CD4-positive, alpha-beta T cell (primary cell): ENCODE measurements at regions not wholly inside any gene's neighbourhood (a gene's known extent, or its start where the extent isn't known, plus 50 kb on each side); places are given as distances from the start of the nearest gene placed in this dataset.

ENCODE experiments used
- ATAC-seq: fragments of 200-7000 bp; cut with Tn5 transposase; one replicate; pipeline ENCODE4 v1.10.0; 2022; ENCODE audit warnings: mild to moderate bottlenecking; ENCODE audit not compliant: poor library complexity
- CTCF ChIA-PET: fragments of 350-600 bp; sonication (Branson Sonifier 250); formaldehyde crosslinking; loops from one replicate; lab custom pipeline; 2021; ENCODE audit warnings: antibody characterized with exemption, inconsistent platforms; lab: Charles Lee
- POLR2A ChIA-PET: fragments of 350-600 bp; sonication (Branson Sonifier 250); formaldehyde crosslinking; loops from one replicate; lab custom pipeline; 2021; ENCODE audit warnings: antibody characterized with exemption, inconsistent platforms; lab: Charles Lee
- DNase-seq, 14 experiments: peaks; one replicate each; pipeline ENCODE4 v3.0.0-alpha.2; 2013 to 2020; ENCODE audit warnings: mixed read lengths in 2 of 14
- H3K27ac ChIP-seq, 2 donors: one replicate each; pipeline versions ENCODE4 v1.5.1 to v1.7.0; 2013; ENCODE audit warnings: low read length in 2 of 2, low read depth in 1 of 2, mild to moderate bottlenecking in 1 of 2
- H3K27me3 ChIP-seq, 2 experiments: 1 replicate in 1 of 2; 2 replicates in 1 of 2; pipeline versions ENCODE4 v1.6.1 to v1.7.0; 2013; ENCODE audit warnings: low read length in 2 of 2, control low read depth in 1 of 2, mild to moderate bottlenecking in 1 of 2, moderate library complexity in 1 of 2; ENCODE audit not compliant: insufficient read depth in 2 of 2, control insufficient read depth in 1 of 2
- H3K36me3 ChIP-seq: one replicate; pipeline ENCODE4 v1.6.1; 2013; ENCODE audit warnings: low read length, control low read depth; ENCODE audit not compliant: insufficient read depth
- H3K4me1 ChIP-seq: one replicate; pipeline ENCODE4 v1.6.1; 2013; ENCODE audit warnings: low read length, control low read depth; ENCODE audit not compliant: insufficient read depth
- H3K4me3 ChIP-seq: one replicate; pipeline ENCODE4 v1.5.1; 2013; ENCODE audit warnings: mild to moderate bottlenecking, low read length, moderate library complexity
- H3K9me3 ChIP-seq, 2 experiments: 1 replicate in 1 of 2; 2 replicates in 1 of 2; pipeline versions ENCODE4 v1.6.1 to v1.7.0; 2013; ENCODE audit warnings: low read length in 2 of 2, mild to moderate bottlenecking in 2 of 2, control low read depth in 1 of 2, moderate library complexity in 1 of 2; ENCODE audit not compliant: control insufficient read depth in 1 of 2, insufficient read depth in 1 of 2
- H3K27ac Mint-ChIP-seq: one replicate; pipeline ENCODE4 v1.8.0; 2020; ENCODE audit warnings: mixed read lengths
- H3K27me3 Mint-ChIP-seq: one replicate; pipeline ENCODE4 v1.8.0; 2021; ENCODE audit warnings: mixed read lengths
- H3K36me3 Mint-ChIP-seq: one replicate; pipeline ENCODE4 v1.8.0; 2021; ENCODE audit warnings: low read depth, mixed read lengths
- H3K4me1 Mint-ChIP-seq: one replicate; pipeline ENCODE4 v1.8.0; 2021; ENCODE audit warnings: low read depth, mixed read lengths
- H3K4me3 Mint-ChIP-seq: one replicate; pipeline ENCODE4 v1.8.0; 2020; ENCODE audit warnings: mild to moderate bottlenecking, mixed read lengths
- H3K9me3 Mint-ChIP-seq: one replicate; pipeline ENCODE4 v1.8.0; 2020; ENCODE audit warnings: mixed read lengths
- intact Hi-C, 2 experiments: fragments of 100-400 bp; cut with DNase I in 1 of 2; cut with micrococcal nuclease in 1 of 2; formaldehyde crosslinking; loops; one replicate each; pipeline versions ENCODE4 v1.15.1 to v1.9.0; 2023 to 2025; cut with DNase I, micrococcal nuclease
- TF ChIP-seq, protein P1 (sequence below): fragments of 200-600 bp; IDR thresholded peaks from one replicate; pipeline ENCODE4 v1.8.0; 2022; ENCODE audit warnings: antibody characterized with exemption, mild to moderate bottlenecking

- Histone ChIP-seq H3K9me3 (no peaks in the 10 kb centered on the region), H3K4me3 (no peak overlapping the region), H3K27me3 (no peaks in the 10 kb centered on the region), H3K4me1 (no peaks in the 10 kb centered on the region), H3K36me3 (no peaks in the 10 kb centered on the region), H3K27ac (no peak overlapping the region)
- ChIA-PET CTCF (no interaction called here), POLR2A (no interaction called here)
- no peaks in the 10 kb centered on the region for H3K9me3 Mint-ChIP-seq
- no peak for DNase-seq
- H3K36me3 Mint-ChIP-seq, result no peaks in the 10 kb centered on the region
- TF ChIP-seq, protein P1, sequence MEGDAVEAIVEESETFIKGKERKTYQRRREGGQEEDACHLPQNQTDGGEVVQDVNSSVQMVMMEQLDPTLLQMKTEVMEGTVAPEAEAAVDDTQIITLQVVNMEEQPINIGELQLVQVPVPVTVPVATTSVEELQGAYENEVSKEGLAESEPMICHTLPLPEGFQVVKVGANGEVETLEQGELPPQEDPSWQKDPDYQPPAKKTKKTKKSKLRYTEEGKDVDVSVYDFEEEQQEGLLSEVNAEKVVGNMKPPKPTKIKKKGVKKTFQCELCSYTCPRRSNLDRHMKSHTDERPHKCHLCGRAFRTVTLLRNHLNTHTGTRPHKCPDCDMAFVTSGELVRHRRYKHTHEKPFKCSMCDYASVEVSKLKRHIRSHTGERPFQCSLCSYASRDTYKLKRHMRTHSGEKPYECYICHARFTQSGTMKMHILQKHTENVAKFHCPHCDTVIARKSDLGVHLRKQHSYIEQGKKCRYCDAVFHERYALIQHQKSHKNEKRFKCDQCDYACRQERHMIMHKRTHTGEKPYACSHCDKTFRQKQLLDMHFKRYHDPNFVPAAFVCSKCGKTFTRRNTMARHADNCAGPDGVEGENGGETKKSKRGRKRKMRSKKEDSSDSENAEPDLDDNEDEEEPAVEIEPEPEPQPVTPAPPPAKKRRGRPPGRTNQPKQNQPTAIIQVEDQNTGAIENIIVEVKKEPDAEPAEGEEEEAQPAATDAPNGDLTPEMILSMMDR, result no peak
- no peaks in the 10 kb centered on the region for H3K4me1 Mint-ChIP-seq
- H3K4me3 Mint-ChIP-seq, result no peak overlapping the region
- ATAC-seq, result no peak
- intact Hi-C loops, result no loop called here
- H3K27me3 Mint-ChIP-seq, result no peaks in the 10 kb centered on the region
- H3K27ac Mint-ChIP-seq, result no peak overlapping the region
Measured at GRCh38 chr1:73820843-73821242, 377.1 kb downstream of the LRRIQ3 start.

DNA sequence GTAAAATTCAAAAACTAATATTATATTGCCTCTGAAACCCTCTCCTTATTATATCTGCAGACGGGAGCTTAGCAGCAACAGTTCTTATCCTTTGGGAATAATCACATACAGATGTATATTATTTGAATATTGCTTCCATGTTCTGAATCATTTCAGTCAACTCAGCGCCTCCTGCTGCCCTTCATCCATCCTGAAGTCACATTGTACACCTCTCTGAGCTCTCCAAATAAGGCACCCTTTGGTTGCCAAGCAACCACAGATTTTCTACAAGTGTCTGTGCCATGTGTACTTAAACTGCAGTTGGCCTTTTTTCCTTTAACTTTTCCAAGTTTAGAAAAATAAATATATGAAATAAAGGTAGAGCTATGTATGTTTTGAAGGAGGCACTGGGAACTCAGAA lies 384.3 kb downstream of the LRRIQ3 start:
- TF ChIP-seq, protein P1, result no peak
- Mint-ChIP-seq H3K36me3 (no peaks in the 10 kb centered on the region), H3K27me3 (no peaks in the 10 kb centered on the region), H3K9me3 (peaks cover 2% of the 10 kb centered on the region), H3K4me3 (no peak overlapping the region), H3K4me1 (no peaks in the 10 kb centered on the region), H3K27ac (no peak overlapping the region)
- Histone ChIP-seq H3K36me3 (no peaks in the 10 kb centered on the region), H3K27ac (no peak overlapping the region), H3K4me1 (no peaks in the 10 kb centered on the region), H3K27me3 (no peaks in the 10 kb centered on the region), H3K9me3 (no peaks in the 10 kb centered on the region), H3K4me3 (no peak overlapping the region)
- DNase-seq, result no peak
- ChIA-PET POLR2A (no interaction called here), CTCF (no interaction called here)
- no peak for ATAC-seq
- intact Hi-C loops, result no loop called here

- no peaks in the 10 kb centered on the region for H3K27me3 Mint-ChIP-seq
- no peaks in the 10 kb centered on the region for H3K36me3 ChIP-seq
- peaks cover 2% of the 10 kb centered on the region for H3K9me3 Mint-ChIP-seq
- H3K4me3 ChIP-seq, result no peak overlapping the region
- no peaks in the 10 kb centered on the region for H3K4me1 ChIP-seq
- ChIA-PET CTCF (no interaction called here), POLR2A (no interaction called here)
- no peaks in the 10 kb centered on the region for H3K4me1 Mint-ChIP-seq
- no peaks in the 10 kb centered on the region for H3K36me3 Mint-ChIP-seq
- H3K27ac ChIP-seq, result no peak overlapping the region
- H3K9me3 ChIP-seq, result no peaks in the 10 kb centered on the region
- H3K4me3 Mint-ChIP-seq, result no peak overlapping the region
- intact Hi-C loops, result no loop called here
- TF ChIP-seq, protein P1, result no peak
- no peak overlapping the region for H3K27ac Mint-ChIP-seq
- DNase-seq, result no peak
- ATAC-seq, result no peak
- no peaks in the 10 kb centered on the region for H3K27me3 ChIP-seq
Measured at GRCh38 chr1:73813236-73813635, 384.7 kb downstream of the LRRIQ3 start.
